PC-9 (cell line): ENCODE measurements at regions not wholly inside any gene's neighbourhood (a gene's known extent, or its start where the extent isn't known, plus 50 kb on each side); places are given as distances from the start of the nearest gene placed in this dataset.

Source experiments
- BruUV-seq: library from RNA; stranded (reverse); fragments of 400-500 nt; replicated peaks from 2 replicates; lab custom pipeline; 2021; lab: Mats Ljungman, UMichigan
- CTCF ChIA-PET: fragments of 300-600 bp; sonication (Branson Sonifier 250); formaldehyde crosslinking; loops from one replicate; lab custom pipeline; 2022; ENCODE audit warnings: antibody characterized with exemption; lab: Charles Lee
- POLR2A ChIA-PET: fragments of 300-600 bp; sonication (Branson Sonifier 250); formaldehyde crosslinking; loops from one replicate; lab custom pipeline; 2022; ENCODE audit warnings: antibody characterized with exemption; ENCODE audit not compliant: unreplicated experiment; lab: Charles Lee
- DNase-seq, 2 experiments: peaks; one replicate each; pipeline versions ENCODE4 v3.0.0 to v3.0.0-alpha.2; 2015 to 2022; ENCODE audit warnings: mixed read lengths in 1 of 2
- H2AFZ ChIP-seq: fragments of 200-600 bp; sonication (generic); 2 replicates; pipeline ENCODE4 v1.8.1; 2017; ENCODE audit warnings: antibody characterized with exemption
- H3F3A ChIP-seq: fragments of 200-600 bp; sonication (generic); 2 replicates; pipeline ENCODE4 v1.8.1; 2017; ENCODE audit warnings: antibody characterized with exemption, mild to moderate bottlenecking, low read depth; ENCODE audit not compliant: insufficient read depth
- H3K27ac ChIP-seq: fragments of 200-600 bp; sonication (generic); 2 replicates; pipeline ENCODE4 v1.6.1; 2016; ENCODE audit warnings: mixed run types
- H3K27me3 ChIP-seq: fragments of 200-600 bp; sonication (generic); 2 replicates; pipeline ENCODE4 v1.6.1; 2016; ENCODE audit warnings: low read depth, mixed run types; ENCODE audit not compliant: insufficient read depth
- H3K36me3 ChIP-seq: fragments of 200-600 bp; sonication (generic); 2 replicates; pipeline ENCODE4 v1.6.1; 2016; ENCODE audit warnings: low read depth, mixed run types
- H3K4me1 ChIP-seq: fragments of 200-600 bp; sonication (generic); replicated peaks from 2 replicates; pipeline ENCODE4 v1.6.1; 2016; ENCODE audit warnings: mixed run types; ENCODE audit not compliant: insufficient read depth
- H3K4me2 ChIP-seq: fragments of 200-600 bp; sonication (generic); 2 replicates; pipeline ENCODE4 v1.6.1; 2017; ENCODE audit warnings: mixed run types
- H3K4me3 ChIP-seq: fragments of 200-600 bp; sonication (generic); 2 replicates; pipeline ENCODE4 v1.6.1; 2016; ENCODE audit warnings: mixed run types
- H3K79me2 ChIP-seq: fragments of 200-600 bp; sonication (generic); 2 replicates; pipeline ENCODE4 v1.6.1; 2017; ENCODE audit warnings: low read depth, mixed run types
- H3K9me2 ChIP-seq: fragments of 200-600 bp; sonication (generic); 2 replicates; pipeline ENCODE4 v1.8.1; 2017; ENCODE audit warnings: mild to moderate bottlenecking; ENCODE audit not compliant: insufficient read depth
- H3K9me3 ChIP-seq: fragments of 200-600 bp; sonication (generic); 2 replicates; pipeline ENCODE4 v1.8.1; 2016; ENCODE audit warnings: low read depth; ENCODE audit not compliant: insufficient read depth
- H4K20me1 ChIP-seq: fragments of 200-600 bp; sonication (generic); 2 replicates; pipeline ENCODE4 v1.8.1; 2017; ENCODE audit not compliant: insufficient read depth
- EZH2 ChIP-seq: fragments of 200-600 bp; sonication (generic); IDR thresholded peaks from 2 replicates; pipeline ENCODE4 v1.8.0; 2017; ENCODE audit warnings: antibody characterized with exemption, low read depth
- intact Hi-C: fragments of 100-400 bp; cut with micrococcal nuclease; formaldehyde crosslinking; loops from one replicate; pipeline ENCODE4 v1.10.0; 2022; ENCODE audit not compliant: unreplicated experiment
- TF ChIP-seq, protein P1 (sequence below): fragments of 200-600 bp; sonication (generic); conservative IDR thresholded peaks from 2 replicates; pipeline ENCODE4 v1.6.1; 2017; ENCODE audit warnings: mixed run types, antibody characterized with exemption, mild to moderate bottlenecking, moderate library complexity

DNA sequence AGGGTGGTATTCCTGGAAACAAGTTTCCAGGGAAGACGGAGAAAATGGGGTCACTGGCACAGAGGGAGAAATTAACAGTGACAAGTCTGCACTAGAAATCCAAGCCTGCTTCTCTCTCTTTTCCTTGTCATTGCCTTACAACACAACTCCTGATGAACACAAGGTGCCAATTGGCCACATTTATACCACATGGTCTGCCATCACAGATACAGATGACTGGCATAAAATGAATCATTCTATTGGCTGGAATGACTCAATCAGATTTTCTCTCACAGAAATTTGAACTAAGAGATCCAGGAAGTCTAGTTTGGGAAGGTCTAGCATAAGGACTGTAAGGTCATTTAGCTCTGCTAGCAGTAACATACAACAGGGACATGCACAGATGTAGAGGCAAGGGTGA is 190.3 kb downstream of the LINC00237 start:
- H4K20me1 ChIP-seq: no peaks in the 10 kb centered on the region
- no peaks in the 10 kb centered on the region for H3K9me2 ChIP-seq
- no peaks in the 10 kb centered on the region for H3K9me3 ChIP-seq
- H3K27me3 ChIP-seq: peaks cover 20% of the 10 kb centered on the region
- no peaks in the 10 kb centered on the region for H3F3A ChIP-seq
- no peak overlapping the region for H3K4me2 ChIP-seq
- H3K4me3 ChIP-seq: no peak overlapping the region
- ChIA-PET CTCF (no interaction called here), POLR2A (no interaction called here)
- BruUV-seq: no TSS peak
- no peak for DNase-seq
- no peaks in the 10 kb centered on the region for H3K36me3 ChIP-seq
- H3K4me1 ChIP-seq: no peaks in the 10 kb centered on the region
- no peak for TF ChIP-seq EZH2
- TF ChIP-seq, protein P1, sequence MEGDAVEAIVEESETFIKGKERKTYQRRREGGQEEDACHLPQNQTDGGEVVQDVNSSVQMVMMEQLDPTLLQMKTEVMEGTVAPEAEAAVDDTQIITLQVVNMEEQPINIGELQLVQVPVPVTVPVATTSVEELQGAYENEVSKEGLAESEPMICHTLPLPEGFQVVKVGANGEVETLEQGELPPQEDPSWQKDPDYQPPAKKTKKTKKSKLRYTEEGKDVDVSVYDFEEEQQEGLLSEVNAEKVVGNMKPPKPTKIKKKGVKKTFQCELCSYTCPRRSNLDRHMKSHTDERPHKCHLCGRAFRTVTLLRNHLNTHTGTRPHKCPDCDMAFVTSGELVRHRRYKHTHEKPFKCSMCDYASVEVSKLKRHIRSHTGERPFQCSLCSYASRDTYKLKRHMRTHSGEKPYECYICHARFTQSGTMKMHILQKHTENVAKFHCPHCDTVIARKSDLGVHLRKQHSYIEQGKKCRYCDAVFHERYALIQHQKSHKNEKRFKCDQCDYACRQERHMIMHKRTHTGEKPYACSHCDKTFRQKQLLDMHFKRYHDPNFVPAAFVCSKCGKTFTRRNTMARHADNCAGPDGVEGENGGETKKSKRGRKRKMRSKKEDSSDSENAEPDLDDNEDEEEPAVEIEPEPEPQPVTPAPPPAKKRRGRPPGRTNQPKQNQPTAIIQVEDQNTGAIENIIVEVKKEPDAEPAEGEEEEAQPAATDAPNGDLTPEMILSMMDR: no peak
- no peak overlapping the region for H2AFZ ChIP-seq
- intact Hi-C loops: no loop called here
- no peak overlapping the region for H3K27ac ChIP-seq
- no peaks in the 10 kb centered on the region for H3K79me2 ChIP-seq

GRCh38 chr20:20904501-20904831 is 192.0 kb upstream of the RALGAPA2 start:
- no peak for DNase-seq
- Histone ChIP-seq H4K20me1 (peaks cover 3% of the 10 kb centered on the region; the same call in 1 of the 2 replicates), H2AFZ (no peak overlapping the region), H3K27me3 (peaks cover 35% of the 10 kb centered on the region), H3K4me3 (no peak overlapping the region), H3K27ac (no peak overlapping the region), H3K9me3 (no peaks in the 10 kb centered on the region), H3K79me2 (no peaks in the 10 kb centered on the region), H3K9me2 (no peaks in the 10 kb centered on the region), H3F3A (no peaks in the 10 kb centered on the region), H3K4me1 (no peaks in the 10 kb centered on the region), H3K4me2 (no peak overlapping the region), H3K36me3 (no peaks in the 10 kb centered on the region)
- TF ChIP-seq, protein P1: no peak
- no peak for TF ChIP-seq EZH2
- BruUV-seq: no TSS peak
- ChIA-PET CTCF (no interaction called here), POLR2A (no interaction called here)
- intact Hi-C loops: no loop called here

DNA sequence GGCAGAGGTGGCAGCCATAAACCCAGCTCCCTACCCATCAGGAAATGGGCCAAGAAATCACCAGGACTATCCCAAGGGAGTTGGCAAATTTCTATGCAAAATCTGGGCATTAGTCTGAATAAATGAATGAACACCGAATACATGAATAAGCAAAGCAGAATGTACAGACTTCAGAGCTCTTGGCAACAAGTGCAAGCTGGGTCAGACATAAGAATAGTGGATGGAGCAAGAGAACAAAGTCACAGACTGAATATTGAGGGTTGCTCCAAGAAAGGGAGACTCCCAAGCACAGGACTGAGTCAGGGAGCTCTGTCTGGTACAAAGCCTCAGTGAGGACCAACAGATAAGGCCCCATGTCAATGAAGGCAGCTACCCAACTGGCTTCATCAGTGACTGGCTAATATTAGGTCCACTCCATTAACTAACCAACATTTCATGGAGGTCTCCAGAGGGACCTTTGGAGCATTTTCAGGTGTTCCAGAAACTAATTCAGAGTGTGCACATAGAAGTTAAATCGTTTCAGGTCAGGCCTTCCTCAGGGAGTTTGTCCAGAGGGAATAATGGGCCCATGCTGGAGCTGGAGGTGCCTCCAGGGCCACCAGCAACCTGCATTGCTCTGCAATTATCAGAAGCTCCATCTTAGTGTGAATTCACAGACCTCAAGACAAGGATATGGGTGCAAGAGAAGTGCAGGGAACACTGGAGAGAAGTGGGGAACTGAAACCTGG is 191.5 kb upstream of the RALGAPA2 start:
- H3F3A ChIP-seq: no peaks in the 10 kb centered on the region
- ChIA-PET CTCF (no interaction called here), POLR2A (no interaction called here)
- no peak overlapping the region for H3K27ac ChIP-seq
- no peaks in the 10 kb centered on the region for H3K4me1 ChIP-seq
- intact Hi-C loops: no loop called here
- TF ChIP-seq EZH2: no peak
- TF ChIP-seq, protein P1: no peak
- no peaks in the 10 kb centered on the region for H3K36me3 ChIP-seq
- H2AFZ ChIP-seq: no peak overlapping the region
- no peaks in the 10 kb centered on the region for H3K9me2 ChIP-seq
- peaks cover 3% of the 10 kb centered on the region; the same call in 1 of the 2 replicates for H4K20me1 ChIP-seq
- no TSS peak for BruUV-seq
- H3K4me2 ChIP-seq: no peak overlapping the region
- no peaks in the 10 kb centered on the region for H3K79me2 ChIP-seq
- H3K27me3 ChIP-seq: peaks cover 30% of the 10 kb centered on the region
- no peak for DNase-seq
- H3K4me3 ChIP-seq: no peak overlapping the region
- H3K9me3 ChIP-seq: no peaks in the 10 kb centered on the region
